Panc1 (cell line): ENCODE measurements at regions not wholly inside any gene's neighbourhood (a gene's known extent, or its start where the extent isn't known, plus 50 kb on each side); places are given as distances from the start of the nearest gene placed in this dataset.

ENCODE experiments used
- ATAC-seq: fragments of 200-7000 bp; cut with Tn5 transposase; 2 replicates; pipeline ENCODE4 v1.9.1; 2020; ENCODE audit warnings: mild to moderate bottlenecking, moderate library complexity
- BruUV-seq: library from RNA; stranded (reverse); fragments of 400-500 nt; replicated peaks from 2 replicates; lab custom pipeline; 2021; lab: Mats Ljungman, UMichigan
- CTCF ChIA-PET: fragments of 300-600 bp; sonication (Branson Sonifier 250); formaldehyde crosslinking; loops from one replicate; lab custom pipeline; 2022; ENCODE audit warnings: antibody characterized with exemption; lab: Charles Lee
- POLR2A ChIA-PET: fragments of 300-600 bp; sonication (Branson Sonifier 250); formaldehyde crosslinking; loops from one replicate; lab custom pipeline; 2022; ENCODE audit warnings: antibody characterized with exemption; lab: Charles Lee
- DNase-seq: peaks from one replicate; pipeline ENCODE4 v3.0.0-alpha.2; 2010; ENCODE audit warnings: low read depth, low spot score
- H3K27ac ChIP-seq: 2 replicates; pipeline ENCODE4 v1.5.1; 2011; ENCODE audit warnings: mild to moderate bottlenecking, low read length, inconsistent platforms
- H3K27me3 ChIP-seq: fragments of 200-500 bp; sonication (Bioruptor generic); 2 replicates; pipeline ENCODE4 v1.6.0; 2014; ENCODE audit warnings: low read length, inconsistent platforms; ENCODE audit not compliant: control insufficient read depth, insufficient read depth
- H3K36me3 ChIP-seq: fragments of 200-500 bp; sonication (Bioruptor generic); 2 replicates; pipeline ENCODE4 v1.5.1; 2014; ENCODE audit warnings: inconsistent platforms, mild to moderate bottlenecking, low read length, moderate library complexity; ENCODE audit not compliant: control insufficient read depth, insufficient read depth
- H3K4me1 ChIP-seq: 2 replicates; pipeline ENCODE4 v1.5.1; 2011; ENCODE audit warnings: inconsistent platforms, mild to moderate bottlenecking, low read length, moderate library complexity; ENCODE audit not compliant: control insufficient read depth, insufficient read depth
- H3K4me3 ChIP-seq, 2 experiments: 2 replicates each; pipeline ENCODE4 v1.5.1; 2011 to 2012; ENCODE audit warnings: low read depth in 2 of 2, low read length in 2 of 2, mild to moderate bottlenecking in 2 of 2, inconsistent platforms in 1 of 2, moderate library complexity in 1 of 2
- H3K9me3 ChIP-seq: fragments of 200-500 bp; sonication (Bioruptor generic); 2 replicates; pipeline ENCODE4 v1.5.1; 2014; ENCODE audit warnings: low read depth, mild to moderate bottlenecking, inconsistent platforms, low read length, moderate library complexity; ENCODE audit not compliant: control insufficient read depth, insufficient read depth
- POLR2AphosphoS5 ChIP-seq: IDR thresholded peaks from 2 replicates; pipeline ENCODE4 v1.6.1; 2012; ENCODE audit warnings: mild to moderate bottlenecking, low read depth, low read length, moderate library complexity
- SIN3A ChIP-seq: IDR thresholded peaks from 2 replicates; pipeline ENCODE4 v1.6.1; 2012; ENCODE audit warnings: low read depth, mild to moderate bottlenecking, low read length, moderate library complexity, borderline replicate concordance; ENCODE audit not compliant: insufficient read depth
- TCF7L2 ChIP-seq: IDR thresholded peaks from 2 replicates; pipeline ENCODE4 v1.6.1; 2011; ENCODE audit warnings: mild to moderate bottlenecking, low read depth, low read length, inconsistent platforms
- in situ Hi-C: cut with HindIII; loops from 2 replicates; pipeline ENCODE4 v1.10.0; 2016; ENCODE audit warnings: low sequenced_read_pairs, low pct_unique_long_range_greater_than_20kb
- intact Hi-C: fragments of 100-400 bp; cut with micrococcal nuclease; formaldehyde crosslinking; loops from one replicate; pipeline ENCODE4 v1.10.0; 2022; ENCODE audit not compliant: unreplicated experiment
- TF ChIP-seq, protein P1 (sequence below), 2 experiments: IDR thresholded peaks; 2 replicates each; pipeline ENCODE4 v1.6.1; 2011 to 2012; ENCODE audit warnings: low read depth in 2 of 2, control low read depth in 1 of 2, low read length in 1 of 2, mild to moderate bottlenecking in 1 of 2, moderate library complexity in 1 of 2; ENCODE audit not compliant: insufficient read depth in 1 of 2
- TF ChIP-seq, protein P2 (sequence below): fragments of 450-650 bp; IDR thresholded peaks from 2 replicates; pipeline ENCODE4 v1.5.1; 2017; ENCODE audit warnings: mild to moderate bottlenecking

DNA sequence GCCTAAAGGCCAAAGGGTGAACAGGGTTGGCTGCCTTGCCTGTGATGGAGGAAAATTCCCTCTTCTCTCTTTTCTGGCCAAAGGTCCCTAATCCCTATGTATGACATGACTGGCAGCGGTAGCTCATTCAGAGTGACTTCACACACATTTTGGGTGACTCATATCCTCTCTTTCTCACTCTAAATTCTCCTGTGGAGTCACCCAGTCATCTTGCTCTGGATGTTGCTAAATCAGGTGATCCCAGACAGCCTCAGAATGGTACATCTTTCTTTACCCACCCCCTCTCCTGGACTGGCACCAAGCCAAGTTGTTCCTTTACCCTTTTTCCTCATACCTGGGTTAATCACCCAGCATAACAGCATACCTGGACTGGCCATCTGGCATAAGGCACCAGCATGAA, 77.2 kb downstream of the NEURL3 start:
- DNase-seq (peak; percentile 82), ATAC-seq (peak; percentile 94)
- peak overlapping the region; percentile 62 for H3K27ac ChIP-seq
- no peak overlapping the region for H3K4me3 ChIP-seq
- TF ChIP-seq TCF7L2 (no peak), POLR2AphosphoS5 (no peak), SIN3A (no peak)
- TF ChIP-seq, protein P1, sequence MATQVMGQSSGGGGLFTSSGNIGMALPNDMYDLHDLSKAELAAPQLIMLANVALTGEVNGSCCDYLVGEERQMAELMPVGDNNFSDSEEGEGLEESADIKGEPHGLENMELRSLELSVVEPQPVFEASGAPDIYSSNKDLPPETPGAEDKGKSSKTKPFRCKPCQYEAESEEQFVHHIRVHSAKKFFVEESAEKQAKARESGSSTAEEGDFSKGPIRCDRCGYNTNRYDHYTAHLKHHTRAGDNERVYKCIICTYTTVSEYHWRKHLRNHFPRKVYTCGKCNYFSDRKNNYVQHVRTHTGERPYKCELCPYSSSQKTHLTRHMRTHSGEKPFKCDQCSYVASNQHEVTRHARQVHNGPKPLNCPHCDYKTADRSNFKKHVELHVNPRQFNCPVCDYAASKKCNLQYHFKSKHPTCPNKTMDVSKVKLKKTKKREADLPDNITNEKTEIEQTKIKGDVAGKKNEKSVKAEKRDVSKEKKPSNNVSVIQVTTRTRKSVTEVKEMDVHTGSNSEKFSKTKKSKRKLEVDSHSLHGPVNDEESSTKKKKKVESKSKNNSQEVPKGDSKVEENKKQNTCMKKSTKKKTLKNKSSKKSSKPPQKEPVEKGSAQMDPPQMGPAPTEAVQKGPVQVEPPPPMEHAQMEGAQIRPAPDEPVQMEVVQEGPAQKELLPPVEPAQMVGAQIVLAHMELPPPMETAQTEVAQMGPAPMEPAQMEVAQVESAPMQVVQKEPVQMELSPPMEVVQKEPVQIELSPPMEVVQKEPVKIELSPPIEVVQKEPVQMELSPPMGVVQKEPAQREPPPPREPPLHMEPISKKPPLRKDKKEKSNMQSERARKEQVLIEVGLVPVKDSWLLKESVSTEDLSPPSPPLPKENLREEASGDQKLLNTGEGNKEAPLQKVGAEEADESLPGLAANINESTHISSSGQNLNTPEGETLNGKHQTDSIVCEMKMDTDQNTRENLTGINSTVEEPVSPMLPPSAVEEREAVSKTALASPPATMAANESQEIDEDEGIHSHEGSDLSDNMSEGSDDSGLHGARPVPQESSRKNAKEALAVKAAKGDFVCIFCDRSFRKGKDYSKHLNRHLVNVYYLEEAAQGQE (IDR thresholded peaks at IDR 0.05; ENCODE audit: insufficient read depth in 1 of 2, low read depth in 2 of 2, low read length in 1 of 2), result no peak
- TF ChIP-seq, protein P2, sequence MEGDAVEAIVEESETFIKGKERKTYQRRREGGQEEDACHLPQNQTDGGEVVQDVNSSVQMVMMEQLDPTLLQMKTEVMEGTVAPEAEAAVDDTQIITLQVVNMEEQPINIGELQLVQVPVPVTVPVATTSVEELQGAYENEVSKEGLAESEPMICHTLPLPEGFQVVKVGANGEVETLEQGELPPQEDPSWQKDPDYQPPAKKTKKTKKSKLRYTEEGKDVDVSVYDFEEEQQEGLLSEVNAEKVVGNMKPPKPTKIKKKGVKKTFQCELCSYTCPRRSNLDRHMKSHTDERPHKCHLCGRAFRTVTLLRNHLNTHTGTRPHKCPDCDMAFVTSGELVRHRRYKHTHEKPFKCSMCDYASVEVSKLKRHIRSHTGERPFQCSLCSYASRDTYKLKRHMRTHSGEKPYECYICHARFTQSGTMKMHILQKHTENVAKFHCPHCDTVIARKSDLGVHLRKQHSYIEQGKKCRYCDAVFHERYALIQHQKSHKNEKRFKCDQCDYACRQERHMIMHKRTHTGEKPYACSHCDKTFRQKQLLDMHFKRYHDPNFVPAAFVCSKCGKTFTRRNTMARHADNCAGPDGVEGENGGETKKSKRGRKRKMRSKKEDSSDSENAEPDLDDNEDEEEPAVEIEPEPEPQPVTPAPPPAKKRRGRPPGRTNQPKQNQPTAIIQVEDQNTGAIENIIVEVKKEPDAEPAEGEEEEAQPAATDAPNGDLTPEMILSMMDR, result no peak
- peaks cover 3% of the 10 kb centered on the region; the same call in 1 of the 2 replicates for H3K9me3 ChIP-seq
- ChIA-PET CTCF (interaction anchor here (0.5 to 1.2 kb wide), 2 partner anchors 21 to 36 kb away, joined by 4 read pairs; no protein-coding TSS in a partner anchor), POLR2A (no interaction called here)
- BruUV-seq, result no TSS peak
- H3K27me3 ChIP-seq, result no peaks in the 10 kb centered on the region
- in situ Hi-C loops, result no loop called here
- intact Hi-C loops, result no loop called here
- H3K36me3 ChIP-seq, result no peaks in the 10 kb centered on the region
- H3K4me1 ChIP-seq, result no peaks in the 10 kb centered on the region

DNA sequence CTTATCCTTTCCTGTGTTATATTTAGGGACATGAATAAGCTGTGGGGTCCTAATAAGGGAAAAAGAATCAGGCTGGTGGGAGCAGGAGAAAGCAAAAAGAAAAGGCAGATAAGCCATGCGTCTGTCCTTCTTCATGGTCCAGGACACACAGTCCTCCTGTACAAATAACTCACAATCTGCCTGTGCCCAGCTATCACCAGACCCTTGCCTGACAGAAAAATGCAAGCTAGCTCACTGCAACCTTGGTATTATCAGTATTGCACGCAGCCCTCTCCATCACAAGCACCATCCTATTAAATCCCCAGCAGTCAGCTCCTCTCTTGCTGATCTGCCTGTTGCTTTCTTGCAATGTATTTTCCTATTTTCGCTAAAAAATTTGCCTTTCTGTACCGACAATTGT, 78.0 kb downstream of the NEURL3 start:
- Histone ChIP-seq H3K4me3 (no peak overlapping the region), H3K9me3 (peaks cover 3% of the 10 kb centered on the region; the same call in 1 of the 2 replicates), H3K36me3 (no peaks in the 10 kb centered on the region), H3K4me1 (no peaks in the 10 kb centered on the region), H3K27ac (peak overlapping the region; percentile 62), H3K27me3 (no peaks in the 10 kb centered on the region)
- ChIA-PET POLR2A (no interaction called here), CTCF (interaction anchor here (1.2 kb wide), 1 partner anchor 20 kb away, joined by 4 read pairs; no protein-coding TSS in a partner anchor)
- intact Hi-C loops, result no loop called here
- DNase-seq (no peak), ATAC-seq (peak; percentile 40; the same call in 1 of the 2 replicates)
- in situ Hi-C loops, result no loop called here
- TF ChIP-seq, protein P2, result no peak
- TF ChIP-seq TCF7L2 (no peak), SIN3A (no peak), POLR2AphosphoS5 (no peak)
- TF ChIP-seq, protein P1 (IDR thresholded peaks at IDR 0.05; ENCODE audit: insufficient read depth in 1 of 2, low read depth in 2 of 2, low read length in 1 of 2), result no peak
- no TSS peak for BruUV-seq
